ENCODE measurements at regions not wholly inside any gene's neighbourhood (a gene's known extent, or its start where the extent isn't known, plus 50 kb on each side); places are given as distances from the start of the nearest gene placed in this dataset.

DNA sequence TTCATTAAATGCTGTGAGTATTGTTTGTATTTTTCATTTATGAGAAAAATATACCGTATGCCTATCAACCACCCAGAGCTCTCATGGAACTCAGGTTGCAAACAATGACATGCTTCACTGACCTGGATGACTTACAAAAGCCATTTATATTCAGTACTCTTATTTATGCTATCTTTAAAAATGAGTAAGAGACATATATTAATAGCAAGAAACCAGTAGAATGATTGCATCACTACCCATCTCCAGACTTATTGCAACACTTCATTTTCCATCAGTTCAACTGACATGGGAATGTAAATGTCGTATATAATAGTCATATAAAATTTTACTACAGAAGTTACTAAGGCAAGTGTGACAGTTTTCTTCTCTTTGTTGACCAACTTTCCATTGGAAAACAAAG, 69.1 kb downstream of the OTP start:
- DNase-seq: no peak
- Histone ChIP-seq H3K27me3 (replicated peaks; ENCODE audit: insufficient read depth) (peaks cover 37% of the 10 kb centered on the region; the same call in 1 of the 2 replicates), H3K4me2 (ENCODE audit: unreplicated experiment) (no peak overlapping the region), H3K79me2 (ENCODE audit: insufficient read depth) (no peaks in the 10 kb centered on the region), H3K4me1 (ENCODE audit: insufficient read depth) (no peaks in the 10 kb centered on the region), H3K9me3 (ENCODE audit: low read depth) (no peaks in the 10 kb centered on the region), H3K4me3 (no peak overlapping the region), H4K20me1 (ENCODE audit: insufficient read depth) (no peaks in the 10 kb centered on the region), H3K9me2 (ENCODE audit: insufficient read depth) (no peaks in the 10 kb centered on the region), H3F3A (ENCODE audit: insufficient read depth) (no peaks in the 10 kb centered on the region), H3K9ac (no peak overlapping the region), H3K36me3 (ENCODE audit: low read depth) (no peaks in the 10 kb centered on the region), H3K27ac (no peak overlapping the region), H2AFZ (no peak overlapping the region)
- WGBS, 2 experiments (ENCODE audit: low coverage in 1 of 2, low lambda C conversion rate in 2 of 2, missing lambda C conversion rate in 2 of 2): 78 to 89% methylated on average over 2 of the region's 2 CpGs
- TF ChIP-seq EZH2phosphoT487 (IDR thresholded peaks at IDR 0.05; ENCODE audit: insufficient read depth, low read depth) (no peak), EZH2 (IDR thresholded peaks at IDR 0.05; ENCODE audit: insufficient read depth, poor library complexity, severe bottlenecking) (no peak)
- in situ Hi-C loops (cut with MboI): no loop called here

- in situ Hi-C loops (cut with MboI): no loop called here
- Histone ChIP-seq H3K79me2 (ENCODE audit: insufficient read depth) (no peaks in the 10 kb centered on the region), H3K4me1 (ENCODE audit: insufficient read depth) (no peaks in the 10 kb centered on the region), H3K4me2 (ENCODE audit: unreplicated experiment) (no peak overlapping the region), H3F3A (ENCODE audit: insufficient read depth) (no peaks in the 10 kb centered on the region), H3K4me3 (no peak overlapping the region), H3K27ac (no peak overlapping the region), H3K9me3 (ENCODE audit: low read depth) (no peaks in the 10 kb centered on the region), H3K9me2 (ENCODE audit: insufficient read depth) (no peaks in the 10 kb centered on the region), H3K27me3 (replicated peaks; ENCODE audit: insufficient read depth) (peaks cover 40% of the 10 kb centered on the region; the same call in 1 of the 2 replicates), H3K9ac (no peak overlapping the region), H4K20me1 (ENCODE audit: insufficient read depth) (no peaks in the 10 kb centered on the region), H3K36me3 (ENCODE audit: low read depth) (no peaks in the 10 kb centered on the region), H2AFZ (no peak overlapping the region)
- 40 to 46% methylated on average over 3 of the region's 3 CpGs for WGBS, 2 experiments (ENCODE audit: low coverage in 1 of 2, low lambda C conversion rate in 2 of 2, missing lambda C conversion rate in 2 of 2)
- TF ChIP-seq EZH2phosphoT487 (IDR thresholded peaks at IDR 0.05; ENCODE audit: insufficient read depth, low read depth) (no peak), EZH2 (IDR thresholded peaks at IDR 0.05; ENCODE audit: insufficient read depth, poor library complexity, severe bottlenecking) (no peak)
- DNase-seq: no peak
Measured at GRCh38 chr5:77568555-77568954, 70.0 kb downstream of the OTP start.

DNA sequence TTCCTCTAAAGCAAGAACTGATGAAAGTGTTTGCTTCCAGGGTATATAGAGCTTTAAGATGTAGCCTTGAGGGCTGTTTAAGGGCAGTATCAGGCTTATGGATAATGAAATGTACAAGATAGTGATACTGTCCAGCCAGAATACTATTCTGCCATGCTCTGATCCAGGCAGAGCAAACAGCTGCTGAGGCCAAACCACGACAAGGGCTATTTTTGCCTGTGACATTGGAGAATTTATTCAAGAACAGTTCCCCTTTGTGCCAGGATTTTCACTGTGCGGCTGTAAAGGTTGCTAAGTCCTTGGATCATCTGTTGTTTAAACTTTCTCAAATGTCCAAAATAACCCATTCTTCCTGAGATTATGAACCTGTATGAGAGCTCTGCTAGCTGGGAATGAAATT, 70.4 kb downstream of the OTP start:
- Histone ChIP-seq H3K79me2 (ENCODE audit: insufficient read depth) (no peaks in the 10 kb centered on the region), H3K36me3 (ENCODE audit: low read depth) (no peaks in the 10 kb centered on the region), H3K9me3 (ENCODE audit: low read depth) (no peaks in the 10 kb centered on the region), H3K9me2 (ENCODE audit: insufficient read depth) (no peaks in the 10 kb centered on the region), H2AFZ (no peak overlapping the region), H3F3A (ENCODE audit: insufficient read depth) (no peaks in the 10 kb centered on the region), H3K27ac (no peak overlapping the region), H4K20me1 (ENCODE audit: insufficient read depth) (no peaks in the 10 kb centered on the region), H3K9ac (no peak overlapping the region), H3K27me3 (replicated peaks; ENCODE audit: insufficient read depth) (peaks cover 40% of the 10 kb centered on the region; the same call in 1 of the 2 replicates), H3K4me3 (no peak overlapping the region), H3K4me1 (ENCODE audit: insufficient read depth) (no peaks in the 10 kb centered on the region), H3K4me2 (ENCODE audit: unreplicated experiment) (no peak overlapping the region)
- TF ChIP-seq EZH2phosphoT487 (IDR thresholded peaks at IDR 0.05; ENCODE audit: insufficient read depth, low read depth) (no peak), EZH2 (IDR thresholded peaks at IDR 0.05; ENCODE audit: insufficient read depth, poor library complexity, severe bottlenecking) (no peak)
- 38 to 46% methylated on average over 2 of the region's 2 CpGs for WGBS, 2 experiments (ENCODE audit: low coverage in 1 of 2, low lambda C conversion rate in 2 of 2, missing lambda C conversion rate in 2 of 2)
- in situ Hi-C loops (cut with MboI): no loop called here
- DNase-seq: no peak

GRCh38 chr5:77563475-77563874, 71.4 kb upstream of the WDR41 start:
- Histone ChIP-seq H3K4me2 (ENCODE audit: unreplicated experiment) (no peak overlapping the region), H3F3A (ENCODE audit: insufficient read depth) (no peaks in the 10 kb centered on the region), H3K9ac (no peak overlapping the region), H3K4me3 (no peak overlapping the region), H2AFZ (no peak overlapping the region), H4K20me1 (ENCODE audit: insufficient read depth) (no peaks in the 10 kb centered on the region), H3K9me2 (ENCODE audit: insufficient read depth) (no peaks in the 10 kb centered on the region), H3K27ac (no peak overlapping the region), H3K9me3 (ENCODE audit: low read depth) (no peaks in the 10 kb centered on the region), H3K79me2 (ENCODE audit: insufficient read depth) (no peaks in the 10 kb centered on the region), H3K36me3 (ENCODE audit: low read depth) (no peaks in the 10 kb centered on the region), H3K4me1 (ENCODE audit: insufficient read depth) (no peaks in the 10 kb centered on the region), H3K27me3 (replicated peaks; ENCODE audit: insufficient read depth) (peaks cover 18% of the 10 kb centered on the region; the same call in 1 of the 2 replicates)
- in situ Hi-C loops (cut with MboI): no loop called here
- WGBS, 2 experiments (ENCODE audit: low coverage in 1 of 2, low lambda C conversion rate in 2 of 2, missing lambda C conversion rate in 2 of 2): 38% methylated on average over 3 of the region's 3 CpGs
- no peak for DNase-seq
- TF ChIP-seq EZH2phosphoT487 (IDR thresholded peaks at IDR 0.05; ENCODE audit: insufficient read depth, low read depth) (no peak), EZH2 (IDR thresholded peaks at IDR 0.05; ENCODE audit: insufficient read depth, poor library complexity, severe bottlenecking) (no peak)

GRCh38 chr5:77561965-77562364, 69.8 kb upstream of the WDR41 start:
- no peak overlapping the region for H2AFZ ChIP-seq
- no peaks in the 10 kb centered on the region for H3K79me2 ChIP-seq (ENCODE audit: insufficient read depth)
- H3K9ac ChIP-seq: no peak overlapping the region
- H3K4me3 ChIP-seq: no peak overlapping the region
- no peaks in the 10 kb centered on the region for H3K9me3 ChIP-seq (ENCODE audit: low read depth)
- TF ChIP-seq EZH2 (IDR thresholded peaks at IDR 0.05; ENCODE audit: insufficient read depth, poor library complexity, severe bottlenecking): no peak
- TF ChIP-seq EZH2phosphoT487 (IDR thresholded peaks at IDR 0.05; ENCODE audit: insufficient read depth, low read depth): no peak
- no peaks in the 10 kb centered on the region for H3K36me3 ChIP-seq (ENCODE audit: low read depth)
- 38 to 44% methylated on average over 3 of the region's 3 CpGs for WGBS, 2 experiments (ENCODE audit: low coverage in 1 of 2, low lambda C conversion rate in 2 of 2, missing lambda C conversion rate in 2 of 2)
- no peak overlapping the region for H3K4me2 ChIP-seq (ENCODE audit: unreplicated experiment)
- H3K27ac ChIP-seq: no peak overlapping the region
- no peaks in the 10 kb centered on the region for H3K9me2 ChIP-seq (ENCODE audit: insufficient read depth)
- in situ Hi-C loops (cut with MboI): no loop called here
- H4K20me1 ChIP-seq (ENCODE audit: insufficient read depth): no peaks in the 10 kb centered on the region
- peaks cover 9% of the 10 kb centered on the region; the same call in 1 of the 2 replicates for H3K27me3 ChIP-seq (replicated peaks; ENCODE audit: insufficient read depth)
- H3K4me1 ChIP-seq (ENCODE audit: insufficient read depth): no peaks in the 10 kb centered on the region
- no peaks in the 10 kb centered on the region for H3F3A ChIP-seq (ENCODE audit: insufficient read depth)
- DNase-seq: no peak

Data from GM23248 (cell line).